ENCODE measurements at regions not wholly inside any gene's neighbourhood (a gene's known extent, or its start where the extent isn't known, plus 50 kb on each side); places are given as distances from the start of the nearest gene placed in this dataset.

GRCh38 chr18:8982416-8983183 lies 119.9 kb upstream of the NDUFV2 start:
- no peaks in the 10 kb centered on the region for H3K36me3 Mint-ChIP-seq
- H3K27ac Mint-ChIP-seq, result peak overlapping the region; percentile 78
- H3K9me3 Mint-ChIP-seq, result no peaks in the 10 kb centered on the region
- TF ChIP-seq CTCF (conservative IDR thresholded peaks at IDR 0.05), result peak; percentile 67
- no peaks in the 10 kb centered on the region for H3K27me3 Mint-ChIP-seq
- no peak for DNase-seq (ENCODE audit: extremely low spot score, unreplicated experiment)
- peak overlapping the region; percentile 24 for H3K4me3 Mint-ChIP-seq
- H3K4me1 Mint-ChIP-seq (ENCODE audit: unreplicated experiment), result peaks cover 39% of the 10 kb centered on the region

GRCh38 chr18:8983195-8983594 lies 119.3 kb upstream of the NDUFV2 start:
- no peaks in the 10 kb centered on the region for H3K9me3 Mint-ChIP-seq
- H3K27me3 Mint-ChIP-seq, result no peaks in the 10 kb centered on the region
- no peak for TF ChIP-seq CTCF (conservative IDR thresholded peaks at IDR 0.05)
- H3K27ac Mint-ChIP-seq, result peak overlapping the region; percentile 78
- no peak overlapping the region for H3K4me3 Mint-ChIP-seq
- peaks cover 43% of the 10 kb centered on the region for H3K4me1 Mint-ChIP-seq (ENCODE audit: unreplicated experiment)
- DNase-seq (ENCODE audit: extremely low spot score, unreplicated experiment), result no peak
- H3K36me3 Mint-ChIP-seq, result no peaks in the 10 kb centered on the region

- Mint-ChIP-seq H3K36me3 (no peaks in the 10 kb centered on the region), H3K4me1 (ENCODE audit: unreplicated experiment) (peaks cover 44% of the 10 kb centered on the region), H3K4me3 (no peak overlapping the region), H3K9me3 (no peaks in the 10 kb centered on the region), H3K27ac (peak overlapping the region; percentile 29), H3K27me3 (no peaks in the 10 kb centered on the region)
- no peak for DNase-seq (ENCODE audit: extremely low spot score, unreplicated experiment)
- no peak for TF ChIP-seq CTCF (conservative IDR thresholded peaks at IDR 0.05)
Measured at GRCh38 chr18:8984131-8984721, 118.3 kb upstream of the NDUFV2 start.

- Mint-ChIP-seq H3K4me1 (ENCODE audit: unreplicated experiment) (peaks cover 32% of the 10 kb centered on the region), H3K27me3 (no peaks in the 10 kb centered on the region), H3K4me3 (no peak overlapping the region), H3K9me3 (no peaks in the 10 kb centered on the region), H3K27ac (no peak overlapping the region), H3K36me3 (no peaks in the 10 kb centered on the region)
- no peak for TF ChIP-seq CTCF (conservative IDR thresholded peaks at IDR 0.05)
- DNase-seq (ENCODE audit: extremely low spot score, unreplicated experiment), result no peak
Measured at GRCh38 chr18:8987241-8987640, 115.3 kb upstream of the NDUFV2 start.

- Mint-ChIP-seq H3K4me3 (no peak overlapping the region), H3K27ac (no peak overlapping the region), H3K4me1 (ENCODE audit: unreplicated experiment) (peaks cover 23% of the 10 kb centered on the region), H3K36me3 (no peaks in the 10 kb centered on the region), H3K27me3 (no peaks in the 10 kb centered on the region), H3K9me3 (no peaks in the 10 kb centered on the region)
- peak; percentile 87 for TF ChIP-seq CTCF (conservative IDR thresholded peaks at IDR 0.05)
- no peak for DNase-seq (ENCODE audit: extremely low spot score, unreplicated experiment)
Measured at GRCh38 chr18:8988260-8988871, 114.1 kb upstream of the NDUFV2 start.
